OCI-LY7 (cell line): ENCODE measurements at regions not wholly inside any gene's neighbourhood (a gene's known extent, or its start where the extent isn't known, plus 50 kb on each side); places are given as distances from the start of the nearest gene placed in this dataset.
"Not testable (repeated sequence)": the region's sequence is repeated elsewhere in the genome, so short reads cannot be mapped to it uniquely, and the experiment has no call there.

Experiments
- BruUV-seq: library from RNA; stranded (reverse); fragments of 400-500 nt; replicated peaks from 2 replicates; lab custom pipeline; 2021; lab: Mats Ljungman, UMichigan
- CTCF ChIA-PET: fragments of 300-600 bp; sonication (Branson Sonifier 250); formaldehyde crosslinking; loops from one replicate; lab custom pipeline; 2022; ENCODE audit warnings: antibody characterized with exemption; ENCODE audit not compliant: unreplicated experiment; lab: Charles Lee
- POLR2A ChIA-PET: fragments of 300-600 bp; sonication (Branson Sonifier 250); formaldehyde crosslinking; loops from one replicate; lab custom pipeline; 2022; ENCODE audit warnings: antibody characterized with exemption; lab: Charles Lee
- DNase-seq: peaks from one replicate; pipeline ENCODE4 v3.0.0-alpha.2; 2015; ENCODE audit warnings: low spot score
- H2AFZ ChIP-seq: fragments of 200-600 bp; sonication (generic), shearing (Covaris generic); 2 replicates; pipeline ENCODE4 v1.6.1; 2014; ENCODE audit warnings: mild to moderate bottlenecking, antibody characterized with exemption, low read length, moderate library complexity
- H3K27ac ChIP-seq: fragments of 200-600 bp; sonication (generic); 2 replicates; pipeline ENCODE4 v1.5.1; 2014; ENCODE audit warnings: mixed run types, low read depth, mild to moderate bottlenecking, moderate library complexity, low read length, inconsistent platforms; ENCODE audit not compliant: poor library complexity, severe bottlenecking
- H3K36me3 ChIP-seq: fragments of 200-600 bp; sonication (generic); 2 replicates; pipeline ENCODE4 v1.6.1; 2014; ENCODE audit warnings: mild to moderate bottlenecking, antibody characterized with exemption, low read length, moderate library complexity, mixed read lengths; ENCODE audit not compliant: insufficient read depth
- H3K4me1 ChIP-seq: fragments of 200-600 bp; sonication (generic); 2 replicates; pipeline ENCODE4 v1.5.1; 2014; ENCODE audit warnings: mild to moderate bottlenecking, low read length; ENCODE audit not compliant: insufficient read depth, poor library complexity, severe bottlenecking
- H3K4me2 ChIP-seq: fragments of 200-600 bp; sonication (generic); 2 replicates; pipeline ENCODE4 v1.6.1; 2014; ENCODE audit warnings: mild to moderate bottlenecking, low read length
- H3K4me3 ChIP-seq: fragments of 200-600 bp; sonication (generic); 2 replicates; pipeline ENCODE4 v1.5.1; 2014; ENCODE audit warnings: mild to moderate bottlenecking, low read depth, low read length; ENCODE audit not compliant: poor library complexity, severe bottlenecking
- H3K79me2 ChIP-seq: fragments of 200-600 bp; sonication (generic); 2 replicates; pipeline ENCODE4 v1.6.1; 2016; ENCODE audit warnings: low read depth, mild to moderate bottlenecking, low read length, moderate library complexity, mixed read lengths; ENCODE audit not compliant: insufficient read depth
- H3K9me2 ChIP-seq: fragments of 200-600 bp; sonication (generic); 2 replicates; pipeline ENCODE4 v1.6.1; 2016; ENCODE audit warnings: mild to moderate bottlenecking, low read length, mixed read lengths; ENCODE audit not compliant: insufficient read depth
- H3K9me3 ChIP-seq: fragments of 200-600 bp; sonication (generic); 2 replicates; pipeline ENCODE4 v1.6.1; 2014; ENCODE audit warnings: mild to moderate bottlenecking, mixed run types, low read length, mixed read lengths
- H4K20me1 ChIP-seq: fragments of 200-600 bp; sonication (generic); 2 replicates; pipeline ENCODE4 v1.6.1; 2014; ENCODE audit warnings: mild to moderate bottlenecking, antibody characterized with exemption, low read length, moderate library complexity, mixed read lengths; ENCODE audit not compliant: insufficient read depth
- EZH2phosphoT487 ChIP-seq: fragments of 200-600 bp; sonication (generic); IDR thresholded peaks from 2 replicates; pipeline ENCODE4 v1.6.1; 2018; ENCODE audit warnings: low read depth, borderline replicate concordance, mild to moderate bottlenecking, mixed run types, antibody characterized with exemption, low read length, moderate library complexity, mixed read lengths
- intact Hi-C: fragments of 100-400 bp; cut with micrococcal nuclease; formaldehyde crosslinking; loops from one replicate; pipeline ENCODE4 v1.10.0; 2022; ENCODE audit not compliant: unreplicated experiment
- TF ChIP-seq, protein P1 (sequence below): fragments of 200-600 bp; sonication (generic); conservative IDR thresholded peaks from 2 replicates; pipeline ENCODE4 v1.5.1; 2014; ENCODE audit warnings: mild to moderate bottlenecking, antibody characterized with exemption, low read length, moderate library complexity, mixed read lengths

GRCh38 chr6:19939926-19940325 is 102.8 kb downstream of the ID4 start:
- H3K4me1 ChIP-seq, H2AFZ ChIP-seq, intact Hi-C loops, H3K27ac ChIP-seq, POLR2A ChIA-PET, DNase-seq, H3K4me2 ChIP-seq, CTCF ChIA-PET, H3K9me3 ChIP-seq, H4K20me1 ChIP-seq, H3K79me2 ChIP-seq, H3K36me3 ChIP-seq, H3K4me3 ChIP-seq, H3K9me2 ChIP-seq, BruUV-seq: not testable (repeated sequence)

- Histone ChIP-seq H3K4me3 (no peak overlapping the region), H3K4me1 (no peaks in the 10 kb centered on the region), H3K4me2 (no peak overlapping the region), H3K9me3 (no peaks in the 10 kb centered on the region), H3K9me2 (no peaks in the 10 kb centered on the region), H4K20me1 (no peaks in the 10 kb centered on the region), H3K27ac (no peak overlapping the region), H3K36me3 (no peaks in the 10 kb centered on the region), H2AFZ (no peak overlapping the region), H3K79me2 (no peaks in the 10 kb centered on the region)
- CTCF ChIA-PET: no interaction called here
- TF ChIP-seq EZH2phosphoT487: no peak
- TF ChIP-seq, protein P1, sequence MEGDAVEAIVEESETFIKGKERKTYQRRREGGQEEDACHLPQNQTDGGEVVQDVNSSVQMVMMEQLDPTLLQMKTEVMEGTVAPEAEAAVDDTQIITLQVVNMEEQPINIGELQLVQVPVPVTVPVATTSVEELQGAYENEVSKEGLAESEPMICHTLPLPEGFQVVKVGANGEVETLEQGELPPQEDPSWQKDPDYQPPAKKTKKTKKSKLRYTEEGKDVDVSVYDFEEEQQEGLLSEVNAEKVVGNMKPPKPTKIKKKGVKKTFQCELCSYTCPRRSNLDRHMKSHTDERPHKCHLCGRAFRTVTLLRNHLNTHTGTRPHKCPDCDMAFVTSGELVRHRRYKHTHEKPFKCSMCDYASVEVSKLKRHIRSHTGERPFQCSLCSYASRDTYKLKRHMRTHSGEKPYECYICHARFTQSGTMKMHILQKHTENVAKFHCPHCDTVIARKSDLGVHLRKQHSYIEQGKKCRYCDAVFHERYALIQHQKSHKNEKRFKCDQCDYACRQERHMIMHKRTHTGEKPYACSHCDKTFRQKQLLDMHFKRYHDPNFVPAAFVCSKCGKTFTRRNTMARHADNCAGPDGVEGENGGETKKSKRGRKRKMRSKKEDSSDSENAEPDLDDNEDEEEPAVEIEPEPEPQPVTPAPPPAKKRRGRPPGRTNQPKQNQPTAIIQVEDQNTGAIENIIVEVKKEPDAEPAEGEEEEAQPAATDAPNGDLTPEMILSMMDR: no peak
- intact Hi-C loops: no loop called here
- POLR2A ChIA-PET: no interaction called here
- BruUV-seq: no TSS peak
- no peak for DNase-seq
These were observed 105.9 kb downstream of the ID4 start for GRCh38 chr6:19943042-19943441.

- H3K27ac ChIP-seq: no peak overlapping the region
- no peaks in the 10 kb centered on the region for H3K9me2 ChIP-seq
- no peak for TF ChIP-seq EZH2phosphoT487
- TF ChIP-seq, protein P1: no peak
- intact Hi-C loops: no loop called here
- no peaks in the 10 kb centered on the region for H3K4me1 ChIP-seq
- no peaks in the 10 kb centered on the region for H3K79me2 ChIP-seq
- no peak for DNase-seq
- no TSS peak for BruUV-seq
- no peak overlapping the region for H3K4me2 ChIP-seq
- no peak overlapping the region for H2AFZ ChIP-seq
- ChIA-PET CTCF (no interaction called here), POLR2A (no interaction called here)
- H3K4me3 ChIP-seq: no peak overlapping the region
- H3K36me3 ChIP-seq: no peaks in the 10 kb centered on the region
- no peaks in the 10 kb centered on the region for H4K20me1 ChIP-seq
- H3K9me3 ChIP-seq: no peaks in the 10 kb centered on the region
These were observed 108.7 kb downstream of the ID4 start for GRCh38 chr6:19945843-19946358.
